Nucleus accumbens (tissue), 56 donors: ENCODE measurements at regions not wholly inside any gene's neighbourhood (a gene's known extent, or its start where the extent isn't known, plus 50 kb on each side); places are given as distances from the start of the nearest gene placed in this dataset.

Source experiments
- DNase-seq, 56 donors: peaks; one replicate each; lab custom pipeline; 2025; lab: John Stamatoyannopoulos, UW

DNA sequence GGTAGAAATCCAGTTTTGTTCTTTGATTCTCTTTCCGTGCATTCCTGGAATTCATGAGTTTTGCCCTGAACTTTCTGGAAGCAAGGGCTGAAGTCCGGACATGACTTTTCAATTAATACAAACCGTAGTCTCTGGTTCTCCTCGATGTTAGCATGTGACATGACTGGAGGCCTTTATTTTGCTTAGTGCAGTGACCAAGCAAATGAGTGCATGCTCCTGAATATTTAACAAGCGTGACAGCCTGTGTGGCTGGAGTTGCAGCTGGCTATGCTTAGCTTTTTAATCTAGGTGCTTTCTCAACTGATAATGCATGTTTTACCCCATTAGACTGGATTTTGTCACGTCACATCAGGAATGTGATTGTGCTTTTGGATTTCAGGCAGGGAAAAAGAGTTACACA, 302.1 kb downstream of the MAP2K6 start:
- no peak for DNase-seq

DNA sequence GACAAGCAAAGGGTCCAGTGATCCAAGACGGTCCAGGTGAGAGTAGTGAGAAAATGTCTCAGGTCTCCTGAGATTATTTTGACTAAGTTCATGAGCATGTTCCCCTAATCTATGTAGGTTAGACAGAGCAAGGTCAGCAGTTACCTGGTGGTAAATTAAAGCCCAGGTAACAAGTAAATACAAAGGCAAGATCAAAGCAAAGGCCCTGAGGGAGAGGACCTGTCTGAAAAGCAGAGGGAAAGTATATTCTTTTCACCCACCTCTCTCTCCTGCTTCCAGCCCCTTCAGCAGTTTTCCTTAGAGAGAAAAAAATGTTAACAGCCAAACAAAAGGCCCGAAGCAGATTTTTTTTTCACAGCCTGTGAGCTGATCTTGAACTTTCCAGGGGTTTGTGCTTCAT, 302.7 kb downstream of the MAP2K6 start:
- no peak for DNase-seq

- DNase-seq: no peak
These were observed 303.3 kb downstream of the MAP2K6 start for GRCh38 chr17:69717819-69718218.

- DNase-seq: no peak
These were observed 305.1 kb downstream of the MAP2K6 start for GRCh38 chr17:69719474-69720048.

DNA sequence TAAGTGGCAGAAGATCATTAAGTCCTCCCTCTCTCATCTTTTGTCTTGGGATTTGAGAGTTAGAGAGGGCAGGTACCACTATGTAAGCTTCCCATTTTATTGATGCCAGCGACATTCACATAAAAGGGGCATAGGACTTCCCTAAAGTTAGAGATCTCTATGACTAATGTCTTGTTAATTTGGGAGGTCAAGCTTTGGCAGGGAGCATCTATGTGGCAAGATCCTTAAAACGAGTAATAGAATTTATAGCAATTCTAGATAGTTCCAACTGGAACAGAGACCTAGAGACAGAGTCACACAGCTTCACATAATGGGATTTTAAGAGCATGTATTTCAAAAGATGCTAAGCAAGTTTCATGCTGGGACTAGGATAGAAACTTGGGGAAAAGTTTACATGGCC, 308.0 kb downstream of the MAP2K6 start:
- no peak for DNase-seq

- no peak for DNase-seq
These were observed 308.8 kb downstream of the MAP2K6 start for GRCh38 chr17:69723316-69723715.

GRCh38 chr17:69723741-69724140, 309.2 kb downstream of the MAP2K6 start:
- DNase-seq: no peak

- no peak for DNase-seq
These were observed 309.7 kb downstream of the MAP2K6 start for GRCh38 chr17:69724238-69724637.

DNA sequence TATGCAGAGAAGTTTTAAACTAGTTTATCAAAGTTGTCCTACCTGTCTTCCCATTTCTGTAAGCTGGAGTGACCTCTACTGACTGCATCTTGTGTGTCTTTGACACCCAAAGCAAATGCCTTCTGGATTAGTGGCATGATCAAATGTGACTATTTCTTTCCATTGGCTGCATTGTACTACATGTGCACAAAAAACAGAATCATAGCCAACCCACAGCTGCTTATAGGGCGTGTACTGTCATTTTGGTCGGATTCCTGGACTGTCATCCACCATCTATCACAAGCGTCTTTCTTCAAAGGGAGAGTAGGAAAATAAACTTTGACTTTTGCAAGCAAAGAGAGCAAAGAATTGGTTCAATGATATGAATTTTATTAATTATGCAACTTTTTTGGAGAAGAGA, 310.6 kb downstream of the MAP2K6 start:
- DNase-seq: no peak

GRCh38 chr17:69728816-69729215, 314.3 kb downstream of the MAP2K6 start:
- DNase-seq: no peak

DNA sequence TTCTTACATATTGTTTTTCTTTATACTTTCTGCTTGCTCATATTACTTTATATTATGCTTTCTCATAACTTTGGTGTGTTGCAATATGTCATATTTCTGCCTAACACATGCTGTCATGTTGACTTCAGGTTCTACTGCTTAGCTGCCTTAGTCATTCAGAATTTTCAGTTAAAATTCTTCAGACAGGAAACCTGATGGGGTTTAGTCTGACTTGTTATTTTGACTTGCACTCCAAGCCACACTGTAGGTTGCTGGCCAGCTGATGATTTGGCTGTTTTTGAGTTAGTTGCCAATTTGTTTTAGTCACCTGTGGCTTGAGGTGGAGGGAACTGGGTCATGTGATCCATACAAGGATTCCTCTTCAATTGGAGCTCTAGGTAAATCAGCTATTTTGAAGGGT, 315.4 kb downstream of the MAP2K6 start:
- no peak for DNase-seq

GRCh38 chr17:69732272-69732918, 317.9 kb downstream of the MAP2K6 start:
- DNase-seq: no peak

- DNase-seq: peak in 1 of 56 donors; percentile 3
These were observed 318.9 kb downstream of the MAP2K6 start for GRCh38 chr17:69733171-69734012.

DNA sequence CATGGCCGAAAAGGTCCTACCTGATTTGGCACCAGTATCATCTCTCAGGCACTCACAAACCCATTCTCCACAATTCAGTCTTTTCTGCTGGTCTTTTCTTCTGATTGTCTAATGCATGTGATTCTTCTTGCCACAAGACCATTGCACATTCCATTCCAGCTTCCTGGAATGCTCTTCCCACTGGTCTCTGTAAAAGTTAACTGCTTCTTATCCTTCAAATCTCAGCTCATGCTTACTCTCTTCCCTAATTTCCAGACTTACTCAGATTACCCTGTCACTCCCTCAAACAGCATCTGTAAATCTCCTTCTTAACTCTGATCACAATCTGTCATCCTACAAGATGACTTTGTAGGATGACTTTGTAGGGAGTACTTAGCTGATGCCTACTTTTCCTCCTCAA, 320.2 kb downstream of the MAP2K6 start:
- no peak for DNase-seq

DNA sequence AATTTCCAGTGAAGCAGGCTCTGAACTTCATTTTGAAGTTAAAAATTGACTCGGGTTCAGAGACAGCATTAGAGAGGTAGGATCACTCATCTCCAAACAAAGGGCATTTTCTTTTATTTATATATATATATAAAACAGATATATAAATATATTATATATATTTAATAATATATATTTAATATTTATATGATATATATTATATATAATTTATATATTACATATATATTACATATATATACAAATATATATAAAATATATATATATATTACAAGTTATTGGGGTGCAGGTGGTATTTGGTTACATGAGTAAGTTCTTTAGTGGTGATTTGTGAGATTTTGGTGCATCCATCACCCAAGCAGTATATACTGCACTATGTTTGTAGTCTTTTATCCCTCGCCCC, 320.8 kb downstream of the MAP2K6 start:
- DNase-seq: no peak

DNA sequence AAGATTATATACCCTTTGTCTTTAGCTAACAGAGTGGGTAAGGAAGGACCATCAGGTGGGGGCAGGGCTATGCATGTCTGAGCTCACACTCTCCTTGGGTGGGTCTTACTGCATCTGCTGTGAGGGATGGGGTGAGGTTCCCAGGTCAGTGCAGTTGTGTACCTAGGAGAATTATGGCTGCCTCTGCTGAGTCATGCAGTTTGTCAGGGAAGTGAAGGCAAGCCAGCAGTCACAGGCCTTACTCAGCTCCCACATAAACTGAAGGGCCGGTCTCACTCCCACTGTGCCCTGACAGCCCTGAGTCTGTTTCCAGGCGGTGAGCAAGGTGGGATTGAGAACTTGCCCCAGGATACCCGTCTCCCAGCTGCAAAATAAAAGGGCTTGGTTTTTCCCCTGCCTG, 328.6 kb downstream of the MAP2K6 start:
- no peak for DNase-seq

- no peak for DNase-seq
These were observed 330.1 kb downstream of the MAP2K6 start for GRCh38 chr17:69744512-69745070.

GRCh38 chr17:69749911-69750310, 325.1 kb upstream of the KCNJ16 start:
- no peak for DNase-seq

- DNase-seq: no peak
These were observed 317.2 kb upstream of the KCNJ16 start for GRCh38 chr17:69757688-69758430.

DNA sequence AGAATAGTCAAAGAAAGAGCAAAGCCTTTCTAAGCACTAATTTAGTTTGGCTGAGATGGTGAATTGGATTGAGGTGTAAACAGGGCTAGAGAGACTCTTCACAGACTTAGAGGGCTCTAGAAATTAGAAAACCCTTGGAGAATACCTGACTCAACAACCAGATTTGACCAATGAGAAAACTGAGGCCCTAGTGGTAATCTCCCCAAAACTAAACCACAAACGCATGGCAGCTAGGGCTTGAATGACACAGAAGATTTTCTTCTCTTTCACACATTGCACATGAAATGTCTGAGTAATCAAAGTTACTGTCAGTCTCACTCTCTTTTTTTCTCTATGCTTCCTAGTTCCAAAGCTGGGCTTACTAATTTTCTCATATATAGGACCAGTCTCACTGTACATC, 314.5 kb upstream of the KCNJ16 start:
- DNase-seq: no peak

- no peak for DNase-seq
These were observed 314.0 kb upstream of the KCNJ16 start for GRCh38 chr17:69761011-69761410.
